CD4-positive, alpha-beta T cell (primary cell): ENCODE measurements at regions not wholly inside any gene's neighbourhood (a gene's known extent, or its start where the extent isn't known, plus 50 kb on each side); places are given as distances from the start of the nearest gene placed in this dataset.

Experiments
- ATAC-seq: fragments of 200-7000 bp; cut with Tn5 transposase; one replicate; pipeline ENCODE4 v1.10.0; 2022; ENCODE audit warnings: mild to moderate bottlenecking; ENCODE audit not compliant: poor library complexity
- CTCF ChIA-PET: fragments of 350-600 bp; sonication (Branson Sonifier 250); formaldehyde crosslinking; loops from one replicate; lab custom pipeline; 2021; ENCODE audit warnings: antibody characterized with exemption, inconsistent platforms; lab: Charles Lee
- POLR2A ChIA-PET: fragments of 350-600 bp; sonication (Branson Sonifier 250); formaldehyde crosslinking; loops from one replicate; lab custom pipeline; 2021; ENCODE audit warnings: antibody characterized with exemption, inconsistent platforms; lab: Charles Lee
- DNase-seq, 14 experiments: peaks; one replicate each; pipeline ENCODE4 v3.0.0-alpha.2; 2013 to 2020; ENCODE audit warnings: mixed read lengths in 2 of 14
- H3K27ac ChIP-seq, 2 donors: one replicate each; pipeline versions ENCODE4 v1.5.1 to v1.7.0; 2013; ENCODE audit warnings: low read length in 2 of 2, low read depth in 1 of 2, mild to moderate bottlenecking in 1 of 2
- H3K27me3 ChIP-seq, 2 experiments: 1 replicate in 1 of 2; 2 replicates in 1 of 2; pipeline versions ENCODE4 v1.6.1 to v1.7.0; 2013; ENCODE audit warnings: low read length in 2 of 2, control low read depth in 1 of 2, mild to moderate bottlenecking in 1 of 2, moderate library complexity in 1 of 2; ENCODE audit not compliant: insufficient read depth in 2 of 2, control insufficient read depth in 1 of 2
- H3K36me3 ChIP-seq: one replicate; pipeline ENCODE4 v1.6.1; 2013; ENCODE audit warnings: low read length, control low read depth; ENCODE audit not compliant: insufficient read depth
- H3K4me1 ChIP-seq: one replicate; pipeline ENCODE4 v1.6.1; 2013; ENCODE audit warnings: low read length, control low read depth; ENCODE audit not compliant: insufficient read depth
- H3K4me3 ChIP-seq: one replicate; pipeline ENCODE4 v1.5.1; 2013; ENCODE audit warnings: mild to moderate bottlenecking, low read length, moderate library complexity
- H3K9me3 ChIP-seq, 2 experiments: 1 replicate in 1 of 2; 2 replicates in 1 of 2; pipeline versions ENCODE4 v1.6.1 to v1.7.0; 2013; ENCODE audit warnings: low read length in 2 of 2, mild to moderate bottlenecking in 2 of 2, control low read depth in 1 of 2, moderate library complexity in 1 of 2; ENCODE audit not compliant: control insufficient read depth in 1 of 2, insufficient read depth in 1 of 2
- H3K27ac Mint-ChIP-seq: one replicate; pipeline ENCODE4 v1.8.0; 2020; ENCODE audit warnings: mixed read lengths
- H3K27me3 Mint-ChIP-seq: one replicate; pipeline ENCODE4 v1.8.0; 2021; ENCODE audit warnings: mixed read lengths
- H3K36me3 Mint-ChIP-seq: one replicate; pipeline ENCODE4 v1.8.0; 2021; ENCODE audit warnings: low read depth, mixed read lengths
- H3K4me1 Mint-ChIP-seq: one replicate; pipeline ENCODE4 v1.8.0; 2021; ENCODE audit warnings: low read depth, mixed read lengths
- H3K4me3 Mint-ChIP-seq: one replicate; pipeline ENCODE4 v1.8.0; 2020; ENCODE audit warnings: mild to moderate bottlenecking, mixed read lengths
- H3K9me3 Mint-ChIP-seq: one replicate; pipeline ENCODE4 v1.8.0; 2020; ENCODE audit warnings: mixed read lengths
- CTCF ChIP-seq: fragments of 200-600 bp; IDR thresholded peaks from one replicate; pipeline ENCODE4 v1.8.0; 2022; ENCODE audit warnings: antibody characterized with exemption, mild to moderate bottlenecking
- intact Hi-C, 2 experiments: fragments of 100-400 bp; cut with DNase I in 1 of 2; cut with micrococcal nuclease in 1 of 2; formaldehyde crosslinking; loops; one replicate each; pipeline versions ENCODE4 v1.15.1 to v1.9.0; 2023 to 2025; cut with DNase I, micrococcal nuclease

GRCh38 chr19:28971049-28971448 is 241.9 kb downstream of the UQCRFS1 start:
- no peak overlapping the region for H3K27ac Mint-ChIP-seq
- H3K4me1 ChIP-seq, result no peaks in the 10 kb centered on the region
- no peak overlapping the region for H3K4me3 Mint-ChIP-seq
- ChIA-PET CTCF (no interaction called here), POLR2A (no interaction called here)
- H3K36me3 Mint-ChIP-seq, result no peaks in the 10 kb centered on the region
- ATAC-seq (no peak), DNase-seq (no peak)
- H3K4me3 ChIP-seq, result no peak overlapping the region
- peaks cover 4% of the 10 kb centered on the region for H3K27me3 Mint-ChIP-seq
- no peaks in the 10 kb centered on the region for H3K4me1 Mint-ChIP-seq
- TF ChIP-seq CTCF, result no peak
- H3K36me3 ChIP-seq, result no peaks in the 10 kb centered on the region
- H3K9me3 Mint-ChIP-seq, result no peaks in the 10 kb centered on the region
- no peaks in the 10 kb centered on the region for H3K9me3 ChIP-seq
- no peaks in the 10 kb centered on the region for H3K27me3 ChIP-seq
- intact Hi-C loops, result no loop called here
- no peak overlapping the region for H3K27ac ChIP-seq

DNA sequence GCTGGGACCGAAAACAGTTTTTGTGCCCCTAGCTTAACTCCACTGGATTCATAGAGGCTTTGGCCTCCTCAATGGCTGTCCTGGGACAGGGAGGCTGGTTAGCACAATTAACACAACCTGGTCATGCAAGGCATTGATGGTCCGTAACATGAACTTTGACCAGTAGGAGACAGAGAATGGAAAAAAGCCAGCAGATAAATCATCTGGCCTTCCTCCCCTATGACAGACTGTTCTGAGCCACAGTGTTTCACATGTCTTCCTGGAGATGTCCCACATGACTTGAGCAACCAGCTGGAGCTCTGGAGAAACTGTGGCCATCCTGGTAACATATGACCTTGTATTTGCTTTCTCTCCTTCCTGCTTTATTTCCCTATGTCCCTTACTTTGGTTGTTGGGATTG is 244.2 kb downstream of the UQCRFS1 start:
- POLR2A ChIA-PET, result no interaction called here
- no peak overlapping the region for H3K27ac Mint-ChIP-seq
- TF ChIP-seq CTCF, result no peak
- H3K27ac ChIP-seq, result no peak overlapping the region
- H3K4me1 Mint-ChIP-seq, result no peaks in the 10 kb centered on the region
- H3K4me1 ChIP-seq, result no peaks in the 10 kb centered on the region
- intact Hi-C loops, result no loop called here
- no peaks in the 10 kb centered on the region for H3K36me3 Mint-ChIP-seq
- no peak for ATAC-seq
- peaks cover 7% of the 10 kb centered on the region for H3K27me3 Mint-ChIP-seq
- CTCF ChIA-PET, result no interaction called here
- no peaks in the 10 kb centered on the region for H3K9me3 Mint-ChIP-seq
- H3K4me3 Mint-ChIP-seq, result no peak overlapping the region
- no peaks in the 10 kb centered on the region for H3K9me3 ChIP-seq
- no peak overlapping the region for H3K4me3 ChIP-seq
- no peak for DNase-seq
- H3K36me3 ChIP-seq, result no peaks in the 10 kb centered on the region
- no peaks in the 10 kb centered on the region for H3K27me3 ChIP-seq

DNA sequence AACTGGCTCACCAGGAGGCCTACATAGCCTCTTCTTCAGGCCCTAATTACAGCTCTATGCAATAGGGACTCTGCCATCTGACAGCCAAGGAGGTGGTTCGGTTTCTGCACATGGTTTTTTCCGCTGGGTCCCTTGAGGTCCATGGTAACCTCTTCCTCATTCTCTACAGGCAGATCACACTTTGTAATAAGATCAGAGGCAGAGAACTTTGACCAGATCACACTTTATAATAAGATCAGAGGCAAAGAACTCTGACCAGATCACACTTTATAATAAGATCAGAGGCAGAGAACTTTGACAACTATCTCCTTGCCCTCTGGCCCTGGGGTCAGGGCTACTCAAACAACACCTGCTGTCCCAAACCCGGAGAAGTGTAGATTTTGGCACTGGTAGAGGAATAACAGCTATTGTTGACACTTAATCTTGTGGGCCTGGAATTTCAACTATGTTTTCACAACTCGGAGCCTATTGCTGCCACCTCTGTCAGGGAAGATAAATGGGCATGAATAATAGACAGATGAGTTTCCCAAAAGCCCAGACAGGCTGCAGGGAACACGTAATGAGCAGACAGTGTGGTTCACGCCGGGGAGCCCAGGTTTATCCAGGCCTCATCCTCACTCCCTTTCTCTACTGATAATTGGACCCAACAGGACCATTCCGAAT is 246.1 kb downstream of the UQCRFS1 start:
- no peaks in the 10 kb centered on the region for H3K27me3 ChIP-seq
- Mint-ChIP-seq H3K27ac (no peak overlapping the region), H3K27me3 (peaks cover 7% of the 10 kb centered on the region), H3K4me3 (no peak overlapping the region), H3K9me3 (no peaks in the 10 kb centered on the region), H3K36me3 (no peaks in the 10 kb centered on the region), H3K4me1 (no peaks in the 10 kb centered on the region)
- no peak for TF ChIP-seq CTCF
- no peaks in the 10 kb centered on the region for H3K36me3 ChIP-seq
- ChIA-PET CTCF (no interaction called here), POLR2A (no interaction called here)
- no peaks in the 10 kb centered on the region for H3K4me1 ChIP-seq
- DNase-seq (no peak), ATAC-seq (no peak)
- no peak overlapping the region for H3K4me3 ChIP-seq
- H3K27ac ChIP-seq, result no peak overlapping the region
- H3K9me3 ChIP-seq, result no peaks in the 10 kb centered on the region
- intact Hi-C loops, result no loop called here
